ENCODE measurements at regions not wholly inside any gene's neighbourhood (a gene's known extent, or its start where the extent isn't known, plus 50 kb on each side); places are given as distances from the start of the nearest gene placed in this dataset.

GRCh38 chr5:114729986-114730385 lies 368.1 kb downstream of the KCNN2 start:
- no peak for TF ChIP-seq POLR2A (IDR thresholded peaks at IDR 0.05)
- no peak for TF ChIP-seq POLR2AphosphoS5 (IDR thresholded peaks at IDR 0.05)
- TF ChIP-seq CTCF (IDR thresholded peaks at IDR 0.05 in 8 of 11, conservative IDR thresholded peaks at IDR 0.05 in 3 of 11) = no peak

GRCh38 chr5:114727358-114727757 lies 365.5 kb downstream of the KCNN2 start:
- intact Hi-C loops (cut with DNase I; ENCODE audit: low total_unique reads) = no loop called here
- no peaks in the 10 kb centered on the region for H3K27me3 ChIP-seq (replicated peaks in 1 of 7)
- TF ChIP-seq POLR2AphosphoS5 (IDR thresholded peaks at IDR 0.05) (no peak), CTCF (IDR thresholded peaks at IDR 0.05 in 8 of 11, conservative IDR thresholded peaks at IDR 0.05 in 3 of 11) (no peak), POLR2A (IDR thresholded peaks at IDR 0.05) (no peak)
- no peak overlapping the region for H3K27ac ChIP-seq
- no peak overlapping the region for H3K4me3 ChIP-seq
- 48 to 64% (median 51%) methylated on average over 3 of the region's 3 CpGs for WGBS, 5 donors
- peaks cover 0 to 8% (median 0%) of the 10 kb centered on the region in 8 donors for H3K9me3 ChIP-seq
- no peaks in the 10 kb centered on the region for H3K36me3 ChIP-seq
- no peaks in the 10 kb centered on the region for H3K4me1 ChIP-seq
- DNase-seq = no peak

More at GRCh38 chr5:114729986-114730385, 368.1 kb downstream of the KCNN2 start:
- H3K4me3 ChIP-seq = no peak overlapping the region
- no peak for DNase-seq
- no peaks in the 10 kb centered on the region for H3K36me3 ChIP-seq
- no peaks in the 10 kb centered on the region for H3K27me3 ChIP-seq (replicated peaks in 1 of 7)
- intact Hi-C loops (cut with DNase I; ENCODE audit: low total_unique reads) = no loop called here
- 82 to 90% (median 85%) methylated on average over 1 of the region's 1 CpG for WGBS, 5 donors
- H3K9me3 ChIP-seq = no peaks in the 10 kb centered on the region
- H3K4me1 ChIP-seq = no peaks in the 10 kb centered on the region
- no peak overlapping the region for H3K27ac ChIP-seq

GRCh38 chr5:114726131-114726530 lies 364.3 kb downstream of the KCNN2 start:
- H3K27ac ChIP-seq = no peak overlapping the region
- no peaks in the 10 kb centered on the region for H3K27me3 ChIP-seq (replicated peaks in 1 of 7)
- no peaks in the 10 kb centered on the region for H3K36me3 ChIP-seq
- DNase-seq = no peak
- intact Hi-C loops (cut with DNase I; ENCODE audit: low total_unique reads) = no loop called here
- peaks cover 0 to 10% (median 0%) of the 10 kb centered on the region in 8 donors for H3K9me3 ChIP-seq
- H3K4me1 ChIP-seq = no peaks in the 10 kb centered on the region
- no peak for TF ChIP-seq POLR2AphosphoS5 (IDR thresholded peaks at IDR 0.05)
- TF ChIP-seq POLR2A (IDR thresholded peaks at IDR 0.05) = no peak
- no peak for TF ChIP-seq CTCF (IDR thresholded peaks at IDR 0.05 in 8 of 11, conservative IDR thresholded peaks at IDR 0.05 in 3 of 11)
- WGBS, 5 donors = 65 to 80% (median 66%) methylated on average over 2 of the region's 2 CpGs
- H3K4me3 ChIP-seq = no peak overlapping the region

GRCh38 chr5:114719268-114719667 lies 357.4 kb downstream of the KCNN2 start:
- Histone ChIP-seq H3K4me3 (no peak overlapping the region), H3K27me3 (replicated peaks in 1 of 7) (no peaks in the 10 kb centered on the region), H3K36me3 (no peaks in the 10 kb centered on the region), H3K9me3 (peaks cover 0 to 41% (median 25%) of the 10 kb centered on the region in 8 donors), H3K4me1 (no peaks in the 10 kb centered on the region), H3K27ac (no peak overlapping the region)
- no peak for TF ChIP-seq POLR2AphosphoS5 (IDR thresholded peaks at IDR 0.05)
- TF ChIP-seq CTCF (IDR thresholded peaks at IDR 0.05 in 8 of 11, conservative IDR thresholded peaks at IDR 0.05 in 3 of 11) = no peak
- TF ChIP-seq POLR2A (IDR thresholded peaks at IDR 0.05) = no peak
- intact Hi-C loops (cut with DNase I; ENCODE audit: low total_unique reads) = no loop called here
- DNase-seq = no peak
